SK-N-SH treated with all-trans-retinoic acid at 6 μM for 48 hours (cell line): ENCODE measurements at regions not wholly inside any gene's neighbourhood (a gene's known extent, or its start where the extent isn't known, plus 50 kb on each side); places are given as distances from the start of the nearest gene placed in this dataset.

Experiments
- ATAC-seq: fragments of 200-7000 bp; cut with Tn5 transposase; 3 replicates; pipeline ENCODE4 v1.9.1; 2020; ENCODE audit warnings: mild to moderate bottlenecking, moderate library complexity
- ARNTL ChIP-seq: fragments of 450-650 bp; formaldehyde crosslinking; IDR thresholded peaks from 2 replicates; pipeline ENCODE4 v1.5.0; 2020; ENCODE audit warnings: low read depth, mild to moderate bottlenecking, moderate library complexity, borderline replicate concordance
- BACH2 ChIP-seq: fragments of 250-450 bp; sonication (Bioruptor Pico); IDR thresholded peaks from 2 replicates; pipeline ENCODE4 v1.9.0; 2021; ENCODE audit warnings: mild to moderate bottlenecking, borderline replicate concordance
- CREB5 ChIP-seq: fragments of 250-450 bp; sonication (Bioruptor Pico); IDR thresholded peaks from 2 replicates; pipeline ENCODE4 v1.5.1; 2020; ENCODE audit warnings: low read depth, mild to moderate bottlenecking, moderate library complexity
- CSDC2 ChIP-seq: fragments of 250-450 bp; sonication (Bioruptor Pico); IDR thresholded peaks from 2 replicates; pipeline ENCODE4 v1.5.0; 2020; ENCODE audit warnings: mild to moderate bottlenecking, moderate library complexity
- CSRNP3 ChIP-seq: fragments of 250-450 bp; sonication (Bioruptor Pico); IDR thresholded peaks from 2 replicates; pipeline ENCODE4 v1.5.1; 2021; ENCODE audit warnings: mild to moderate bottlenecking, moderate library complexity
- ESRRG ChIP-seq: fragments of 250-450 bp; sonication (Bioruptor Pico); IDR thresholded peaks from 2 replicates; pipeline ENCODE4 v1.6.1; 2021; ENCODE audit warnings: mild to moderate bottlenecking
- GLIS3 ChIP-seq: fragments of 250-450 bp; sonication (Bioruptor Pico); IDR thresholded peaks from 2 replicates; pipeline ENCODE4 v1.5.0; 2020; ENCODE audit warnings: mild to moderate bottlenecking, moderate library complexity
- ISL1 ChIP-seq: fragments of 250-450 bp; sonication (Bioruptor Pico); IDR thresholded peaks from 2 replicates; pipeline ENCODE4 v2.1.2; 2022; ENCODE audit warnings: mild to moderate bottlenecking, moderate library complexity
- OSR1 ChIP-seq: fragments of 250-450 bp; sonication (Bioruptor Pico); IDR thresholded peaks from 2 replicates; pipeline ENCODE4 v1.8.0; 2022; ENCODE audit warnings: moderate library complexity, mild to moderate bottlenecking, inconsistent platforms
- PATZ1 ChIP-seq: fragments of 250-450 bp; sonication (Bioruptor Pico); IDR thresholded peaks from 2 replicates; pipeline ENCODE4 v1.8.0; 2020; ENCODE audit warnings: mild to moderate bottlenecking, moderate library complexity, borderline replicate concordance
- PPARA ChIP-seq: fragments of 250-450 bp; sonication (Bioruptor Pico); IDR thresholded peaks from 2 replicates; pipeline ENCODE4 v1.5.0; 2020; ENCODE audit warnings: mild to moderate bottlenecking, borderline replicate concordance
- RARB ChIP-seq: fragments of 250-450 bp; sonication (Bioruptor Pico); IDR thresholded peaks from 2 replicates; pipeline ENCODE4 v1.8.0; 2021; ENCODE audit warnings: mild to moderate bottlenecking, moderate library complexity
- SNAI2 ChIP-seq: fragments of 250-450 bp; sonication (Bioruptor Pico); IDR thresholded peaks from 2 replicates; pipeline ENCODE4 v1.5.0; 2020; ENCODE audit warnings: mild to moderate bottlenecking, moderate library complexity
- TOX ChIP-seq: fragments of 250-450 bp; sonication (Bioruptor Pico); IDR thresholded peaks from 2 replicates; pipeline ENCODE4 v1.8.0; 2021; ENCODE audit warnings: mild to moderate bottlenecking, moderate library complexity, borderline replicate concordance
- ZC3H10 ChIP-seq: fragments of 250-450 bp; sonication (Bioruptor Pico); IDR thresholded peaks from 2 replicates; pipeline ENCODE4 v1.5.1; 2021; ENCODE audit warnings: mild to moderate bottlenecking, moderate library complexity
- ZFP3 ChIP-seq: fragments of 250-450 bp; sonication (Bioruptor Pico); IDR thresholded peaks from 2 replicates; pipeline ENCODE4 v1.5.0; 2020; ENCODE audit warnings: mild to moderate bottlenecking, moderate library complexity
- ZFP30 ChIP-seq: fragments of 450-650 bp; formaldehyde crosslinking; IDR thresholded peaks from 2 replicates; pipeline ENCODE4 v1.5.0; 2022; ENCODE audit warnings: mild to moderate bottlenecking, moderate library complexity
- ZNF565 ChIP-seq: fragments of 450-650 bp; formaldehyde crosslinking; conservative IDR thresholded peaks from 2 replicates; pipeline ENCODE4 v1.5.0; 2020; ENCODE audit warnings: low read depth, mild to moderate bottlenecking, moderate library complexity
- ZNF70 ChIP-seq: fragments of 450-650 bp; formaldehyde crosslinking; IDR thresholded peaks from 2 replicates; pipeline ENCODE4 v1.5.0; 2020; ENCODE audit warnings: mild to moderate bottlenecking, moderate library complexity
- ZNF8 ChIP-seq: fragments of 450-650 bp; formaldehyde crosslinking; IDR thresholded peaks from 2 replicates; pipeline ENCODE4 v1.5.0; 2020; ENCODE audit warnings: mild to moderate bottlenecking, moderate library complexity
- TF ChIP-seq, protein P1 (sequence below): fragments of 250-450 bp; sonication (Bioruptor Pico); IDR thresholded peaks from 2 replicates; pipeline ENCODE4 v1.5.0; 2020; ENCODE audit warnings: mild to moderate bottlenecking, moderate library complexity
- TF ChIP-seq, protein P2 (sequence below): fragments of 250-450 bp; sonication (Bioruptor Pico); IDR thresholded peaks from 2 replicates; pipeline ENCODE4 v1.8.0; 2021; ENCODE audit warnings: low read depth, mild to moderate bottlenecking, moderate library complexity, borderline replicate concordance

GRCh38 chr3:34015204-34016142, 217.0 kb downstream of the PDCD6IP start:
- no peak for ATAC-seq
- TF ChIP-seq ARNTL (no peak), CSDC2 (no peak), SNAI2 (CRISPR knock-in tag) (no peak), ESRRG (CRISPR knock-in tag) (no peak), TOX (CRISPR knock-in tag) (no peak), ZNF565 (CRISPR knock-in tag) (no peak), OSR1 (no peak), CSRNP3 (CRISPR knock-in tag) (no peak), BACH2 (CRISPR knock-in tag) (no peak), RARB (CRISPR knock-in tag) (no peak), PPARA (no peak), GLIS3 (CRISPR knock-in tag) (no peak), ZFP3 (no peak), PATZ1 (no peak), CREB5 (CRISPR knock-in tag) (no peak), ZNF8 (no peak), ZC3H10 (CRISPR knock-in tag) (no peak), ZFP30 (CRISPR knock-in tag) (no peak)
- TF ChIP-seq, protein P1, sequence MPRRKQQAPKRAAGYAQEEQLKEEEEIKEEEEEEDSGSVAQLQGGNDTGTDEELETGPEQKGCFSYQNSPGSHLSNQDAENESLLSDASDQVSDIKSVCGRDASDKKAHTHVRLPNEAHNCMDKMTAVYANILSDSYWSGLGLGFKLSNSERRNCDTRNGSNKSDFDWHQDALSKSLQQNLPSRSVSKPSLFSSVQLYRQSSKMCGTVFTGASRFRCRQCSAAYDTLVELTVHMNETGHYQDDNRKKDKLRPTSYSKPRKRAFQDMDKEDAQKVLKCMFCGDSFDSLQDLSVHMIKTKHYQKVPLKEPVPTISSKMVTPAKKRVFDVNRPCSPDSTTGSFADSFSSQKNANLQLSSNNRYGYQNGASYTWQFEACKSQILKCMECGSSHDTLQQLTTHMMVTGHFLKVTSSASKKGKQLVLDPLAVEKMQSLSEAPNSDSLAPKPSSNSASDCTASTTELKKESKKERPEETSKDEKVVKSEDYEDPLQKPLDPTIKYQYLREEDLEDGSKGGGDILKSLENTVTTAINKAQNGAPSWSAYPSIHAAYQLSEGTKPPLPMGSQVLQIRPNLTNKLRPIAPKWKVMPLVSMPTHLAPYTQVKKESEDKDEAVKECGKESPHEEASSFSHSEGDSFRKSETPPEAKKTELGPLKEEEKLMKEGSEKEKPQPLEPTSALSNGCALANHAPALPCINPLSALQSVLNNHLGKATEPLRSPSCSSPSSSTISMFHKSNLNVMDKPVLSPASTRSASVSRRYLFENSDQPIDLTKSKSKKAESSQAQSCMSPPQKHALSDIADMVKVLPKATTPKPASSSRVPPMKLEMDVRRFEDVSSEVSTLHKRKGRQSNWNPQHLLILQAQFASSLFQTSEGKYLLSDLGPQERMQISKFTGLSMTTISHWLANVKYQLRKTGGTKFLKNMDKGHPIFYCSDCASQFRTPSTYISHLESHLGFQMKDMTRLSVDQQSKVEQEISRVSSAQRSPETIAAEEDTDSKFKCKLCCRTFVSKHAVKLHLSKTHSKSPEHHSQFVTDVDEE (CRISPR knock-in tag), result no peak
- TF ChIP-seq, protein P2, sequence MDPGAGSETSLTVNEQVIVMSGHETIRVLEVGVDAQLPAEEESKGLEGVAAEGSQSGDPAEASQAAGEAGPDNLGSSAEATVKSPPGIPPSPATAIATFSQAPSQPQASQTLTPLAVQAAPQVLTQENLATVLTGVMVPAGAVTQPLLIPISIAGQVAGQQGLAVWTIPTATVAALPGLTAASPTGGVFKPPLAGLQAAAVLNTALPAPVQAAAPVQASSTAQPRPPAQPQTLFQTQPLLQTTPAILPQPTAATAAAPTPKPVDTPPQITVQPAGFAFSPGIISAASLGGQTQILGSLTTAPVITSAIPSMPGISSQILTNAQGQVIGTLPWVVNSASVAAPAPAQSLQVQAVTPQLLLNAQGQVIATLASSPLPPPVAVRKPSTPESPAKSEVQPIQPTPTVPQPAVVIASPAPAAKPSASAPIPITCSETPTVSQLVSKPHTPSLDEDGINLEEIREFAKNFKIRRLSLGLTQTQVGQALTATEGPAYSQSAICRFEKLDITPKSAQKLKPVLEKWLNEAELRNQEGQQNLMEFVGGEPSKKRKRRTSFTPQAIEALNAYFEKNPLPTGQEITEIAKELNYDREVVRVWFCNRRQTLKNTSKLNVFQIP (CRISPR knock-in tag), result no peak

- TF ChIP-seq ZNF565 (CRISPR knock-in tag) (no peak), ZNF70 (no peak), ZNF8 (no peak), OSR1 (no peak), ZC3H10 (CRISPR knock-in tag) (no peak), ESRRG (CRISPR knock-in tag) (no peak)
- ATAC-seq, result no peak
Observed at GRCh38 chr3:34016925-34017587, 218.6 kb downstream of the PDCD6IP start.

- no peak for TF ChIP-seq ZC3H10 (CRISPR knock-in tag)
- no peak for TF ChIP-seq ZNF565 (CRISPR knock-in tag)
- TF ChIP-seq, protein P1 (CRISPR knock-in tag), result no peak
- TF ChIP-seq ZFP3, result no peak
- no peak for TF ChIP-seq ESRRG (CRISPR knock-in tag)
- no peak for TF ChIP-seq ISL1
- TF ChIP-seq PATZ1, result no peak
- no peak for ATAC-seq
Observed at GRCh38 chr3:34017757-34018156, 219.3 kb downstream of the PDCD6IP start.
